A172 (cell line): ENCODE measurements at regions not wholly inside any gene's neighbourhood (a gene's known extent, or its start where the extent isn't known, plus 50 kb on each side); places are given as distances from the start of the nearest gene placed in this dataset.
"Not testable (repeated sequence)": the region's sequence is repeated elsewhere in the genome, so short reads cannot be mapped to it uniquely, and the experiment has no call there.

ENCODE experiments used
- DNase-seq: peaks from one replicate; pipeline ENCODE4 v3.0.0-alpha.2; 2015; ENCODE audit warnings: low spot score

DNA sequence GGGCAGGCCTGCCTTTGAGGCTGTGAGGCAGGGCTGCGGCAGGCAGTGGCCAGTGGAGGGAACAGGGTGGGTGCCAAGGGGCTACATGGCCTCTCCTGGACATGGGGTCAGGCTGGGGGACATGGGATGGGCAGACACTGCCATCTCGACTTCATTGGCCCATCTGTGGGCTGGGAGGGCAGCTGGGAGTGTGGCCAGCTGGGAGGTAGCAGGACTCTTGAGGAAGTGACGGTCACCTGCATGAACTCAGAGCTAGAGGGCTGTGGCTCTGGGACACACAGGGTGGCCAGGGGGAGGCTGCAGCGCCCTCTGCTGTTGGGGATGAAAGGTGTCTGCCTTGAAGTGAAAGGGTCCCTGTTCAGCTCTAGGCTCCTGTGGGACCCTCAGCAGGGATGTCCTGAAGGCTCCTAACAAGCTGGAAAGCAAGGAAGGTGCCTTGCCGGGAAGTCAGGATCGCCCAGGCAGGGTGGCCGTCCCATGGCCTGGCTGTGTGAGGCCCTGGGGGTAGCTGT is 244.0 kb downstream of the ANKRD30B start:
- not testable (repeated sequence) for DNase-seq

DNA sequence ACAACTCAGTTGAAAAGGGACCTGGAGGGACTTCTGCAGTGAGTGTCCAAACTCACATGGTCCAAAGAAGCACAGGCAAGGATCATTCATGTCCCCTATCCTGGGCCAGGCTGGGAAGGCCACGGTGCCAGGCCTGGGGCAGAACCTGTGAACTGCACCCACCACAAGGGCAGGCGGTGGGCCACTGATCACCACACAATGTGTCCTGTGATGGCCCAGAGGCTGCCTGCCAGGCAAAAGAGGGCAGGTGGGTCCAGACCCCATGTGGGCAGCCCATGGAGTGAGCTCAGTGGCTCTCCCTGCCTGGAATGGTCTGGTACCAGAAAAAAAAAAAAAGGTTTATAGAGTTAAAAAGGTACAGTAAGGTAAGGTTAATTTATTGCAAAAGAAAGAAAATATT is 244.8 kb downstream of the ANKRD30B start:
- DNase-seq = not testable (repeated sequence)

DNA sequence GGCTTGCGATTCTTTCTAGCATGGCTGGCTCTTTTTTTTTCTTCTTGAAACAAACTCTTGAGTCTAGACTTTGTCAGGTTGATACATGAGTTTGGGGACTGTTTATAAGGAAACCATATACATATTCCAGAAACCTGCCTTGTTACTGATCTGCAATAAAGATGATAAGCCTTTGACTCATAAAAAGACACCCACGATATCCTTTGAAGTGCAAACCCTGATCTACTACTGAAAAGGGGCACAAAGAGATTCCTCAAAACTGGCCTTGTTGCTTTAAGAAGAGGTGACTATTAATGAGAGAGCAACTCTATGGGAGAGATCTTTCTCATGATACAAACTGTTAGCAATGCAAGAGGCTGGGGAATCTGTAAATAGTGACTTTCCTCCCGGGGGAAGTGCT is 247.1 kb downstream of the ANKRD30B start:
- not testable (repeated sequence) for DNase-seq

DNA sequence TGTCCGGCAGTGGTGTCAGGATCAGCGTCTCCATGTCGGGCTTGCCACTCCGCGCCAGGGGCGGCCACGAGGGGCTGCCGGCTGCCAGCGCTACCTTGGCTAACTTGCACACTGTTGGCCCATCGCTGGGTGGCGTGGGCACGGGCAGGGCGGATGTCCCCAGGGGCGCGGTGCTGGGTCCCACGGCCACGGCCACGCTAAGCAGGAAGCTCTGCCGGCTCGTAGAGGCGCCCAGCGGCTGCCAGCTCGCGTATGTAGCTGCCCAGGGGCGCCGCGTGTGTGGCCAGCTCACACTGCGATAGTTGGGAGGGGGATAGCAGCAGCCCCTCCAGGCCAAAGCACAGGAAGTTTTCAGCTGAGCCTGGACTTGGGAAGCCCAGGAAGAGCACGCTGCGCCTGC is 249.4 kb downstream of the ANKRD30B start:
- DNase-seq = no peak

DNA sequence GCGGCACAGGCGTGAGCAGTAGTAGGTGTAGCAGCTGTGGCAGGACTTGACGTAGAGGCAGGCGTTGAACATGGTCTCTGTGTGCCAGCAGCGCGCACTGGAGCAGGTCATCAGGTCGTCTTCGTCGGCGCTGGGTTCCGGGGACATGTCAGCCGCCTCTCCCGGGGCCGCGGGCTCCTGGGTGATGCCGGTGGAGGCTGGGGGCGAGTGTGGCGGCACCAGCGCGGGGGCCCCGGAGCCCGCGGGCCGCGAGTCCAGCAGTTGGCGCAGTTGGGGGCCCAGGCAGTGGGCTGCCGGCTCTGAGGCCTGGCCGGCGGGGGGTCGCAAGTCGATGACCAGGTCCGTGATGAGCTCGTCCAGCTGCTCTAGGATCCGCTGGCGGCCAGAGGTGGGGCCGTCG is 249.9 kb downstream of the ANKRD30B start:
- DNase-seq = not testable (repeated sequence)

DNA sequence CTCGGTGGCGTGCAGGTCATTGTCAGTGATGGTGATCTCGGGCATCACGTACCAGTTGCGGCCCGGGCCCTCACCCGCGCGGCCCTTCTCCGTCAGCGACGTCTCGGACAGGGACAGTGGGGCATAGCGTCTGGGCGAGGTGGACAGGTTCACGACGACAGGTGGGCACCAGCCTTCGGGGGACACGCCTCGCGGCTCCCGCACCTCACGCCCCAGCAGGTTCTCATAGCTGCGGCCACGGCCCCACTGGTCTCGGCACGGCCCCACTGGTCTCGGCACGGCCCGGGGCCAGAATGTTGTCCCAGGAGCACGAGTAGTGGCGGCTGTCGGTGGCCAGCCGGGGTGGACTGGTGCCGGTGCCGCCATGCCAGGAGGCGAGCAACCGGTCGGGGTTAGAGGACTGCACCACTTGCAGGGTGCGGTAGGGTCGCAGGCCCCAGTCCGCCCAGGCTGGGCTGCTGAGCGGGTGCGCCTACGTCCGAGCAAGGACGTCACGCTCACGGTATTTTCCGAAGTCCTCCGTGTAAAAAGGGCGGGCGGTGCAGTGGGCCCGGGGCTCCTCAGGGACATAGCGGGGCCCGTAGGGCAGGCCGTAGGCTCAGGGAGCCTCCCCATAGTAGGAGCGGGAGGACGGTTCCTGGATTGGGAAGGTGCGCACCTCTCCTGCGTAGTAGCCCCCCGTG is 250.5 kb downstream of the ANKRD30B start:
- DNase-seq = not testable (repeated sequence)

DNA sequence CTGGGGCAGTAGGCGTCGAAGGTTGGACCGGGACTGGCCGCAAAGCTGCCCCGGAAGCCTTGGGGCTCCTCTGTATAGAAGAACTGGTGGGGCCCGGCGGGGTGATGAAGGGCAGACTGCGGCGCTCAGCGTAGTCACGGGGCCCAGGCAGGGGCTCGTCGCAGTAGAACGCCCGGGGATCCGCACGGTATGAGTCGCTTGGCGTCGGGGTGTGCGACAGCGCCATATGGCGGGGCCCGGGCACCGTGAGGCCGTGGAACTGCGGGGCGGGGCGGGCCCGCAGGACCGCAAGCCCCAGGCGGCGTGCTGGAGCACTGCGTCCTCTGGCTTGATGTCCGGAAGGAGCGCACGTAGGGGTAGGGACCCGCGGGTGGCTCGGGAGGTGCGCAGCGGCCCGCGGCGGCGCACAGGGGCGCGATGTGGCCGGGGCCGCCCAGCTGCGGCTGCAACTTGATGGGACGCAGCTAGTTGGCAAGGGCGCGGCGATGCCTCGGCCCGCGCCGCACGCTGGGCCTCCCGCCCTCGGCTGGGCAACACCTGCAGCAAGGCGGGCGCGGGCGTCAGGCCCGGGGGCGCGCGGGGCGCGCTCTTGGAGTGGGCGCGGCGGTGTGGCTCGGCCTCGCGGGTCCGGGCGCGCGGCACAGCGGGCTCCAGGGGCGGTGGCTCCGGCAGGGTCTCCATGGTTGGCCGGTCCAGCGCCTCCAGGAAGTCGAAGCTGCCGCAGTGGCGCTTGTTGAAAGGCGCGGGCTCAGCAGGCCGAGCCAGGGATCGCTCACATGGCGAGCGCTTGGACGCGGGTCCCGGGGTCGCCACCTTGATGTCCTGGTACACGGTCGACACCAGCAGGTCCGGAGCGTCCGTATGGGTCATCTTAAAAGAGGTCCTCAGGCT is 251.4 kb downstream of the ANKRD30B start:
- DNase-seq = no peak

DNA sequence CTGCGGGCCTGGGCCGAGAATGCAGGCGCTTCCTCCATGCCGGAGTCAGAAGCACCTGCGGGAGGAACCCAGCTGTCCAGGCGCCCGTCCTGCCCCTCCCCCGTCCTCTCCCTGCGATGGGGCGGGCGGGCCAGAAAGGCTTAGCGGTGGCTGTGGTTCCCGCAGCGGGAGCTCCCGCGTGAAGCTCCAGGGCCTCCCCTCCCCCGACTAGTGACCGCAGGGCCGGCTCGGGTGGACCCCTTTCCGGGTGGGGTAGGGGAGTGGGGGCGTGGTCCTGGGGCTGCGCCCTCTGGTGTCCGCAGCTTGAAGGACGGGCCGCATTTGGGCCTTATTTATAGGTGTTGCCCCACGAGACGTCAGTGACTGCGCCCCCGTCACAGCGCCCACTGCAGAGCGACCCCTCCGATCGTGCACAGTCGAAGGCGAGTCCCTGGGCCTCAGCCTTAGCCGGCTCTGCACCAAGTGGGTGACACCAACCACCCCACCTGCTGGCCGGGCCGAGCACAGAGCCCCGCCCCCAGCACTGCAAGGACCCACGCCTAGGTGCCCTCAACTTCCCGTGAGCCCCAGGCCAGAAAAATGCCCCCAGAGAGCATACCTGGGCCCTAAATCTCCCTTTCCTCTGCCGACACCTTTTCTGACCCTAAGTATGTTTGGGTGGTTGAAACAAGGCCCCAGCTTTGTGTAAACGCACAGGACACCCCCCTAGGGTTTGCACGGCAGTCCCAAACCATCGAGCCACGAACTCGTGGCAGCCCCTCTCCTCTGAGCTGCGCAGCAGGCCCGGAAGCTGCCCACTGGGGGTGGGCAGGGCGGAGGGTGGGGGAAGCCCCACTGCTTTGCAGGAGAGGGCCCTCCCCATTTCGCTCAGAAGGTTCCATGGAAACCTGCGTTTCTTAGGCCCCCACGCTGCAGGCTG is 252.4 kb downstream of the ANKRD30B start:
- DNase-seq = not testable (repeated sequence)

DNA sequence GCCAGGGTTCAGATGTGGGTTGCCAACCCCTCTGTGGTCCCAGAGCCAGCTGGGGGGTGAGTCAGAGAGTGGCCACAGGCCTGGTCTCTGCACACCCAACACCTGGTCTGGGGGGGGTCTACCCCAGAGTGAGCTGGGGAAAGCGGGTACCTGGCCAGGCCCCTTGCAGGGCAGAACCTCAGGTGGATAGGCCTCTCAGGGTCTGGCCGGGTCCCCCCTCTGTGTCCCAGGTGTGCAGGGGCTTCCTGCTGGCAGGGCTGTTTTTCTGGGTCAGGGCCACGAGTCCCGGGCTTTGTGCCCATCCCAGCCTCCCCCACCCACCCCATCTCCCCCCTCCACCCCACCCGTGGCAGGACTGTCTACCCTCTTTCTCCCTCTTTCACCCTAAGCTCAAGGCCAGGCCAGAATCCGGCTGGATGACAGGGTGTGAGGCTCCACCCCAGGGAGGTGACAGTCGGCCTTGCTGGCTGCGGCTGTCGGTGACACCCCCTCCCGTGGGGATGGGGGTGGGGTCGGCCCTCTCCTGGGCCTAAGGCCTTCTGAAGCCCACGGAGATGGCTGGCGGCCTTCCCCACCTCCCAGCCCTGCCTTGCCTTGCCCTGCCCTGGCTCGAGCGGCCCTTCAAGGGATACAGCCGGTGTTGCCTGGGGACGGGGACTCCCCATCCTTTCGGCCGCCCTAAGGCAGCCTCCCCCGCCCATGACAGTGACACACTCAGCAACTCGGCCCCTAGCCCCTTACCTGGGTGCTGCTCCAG is 253.2 kb downstream of the ANKRD30B start:
- DNase-seq = not testable (repeated sequence)

DNA sequence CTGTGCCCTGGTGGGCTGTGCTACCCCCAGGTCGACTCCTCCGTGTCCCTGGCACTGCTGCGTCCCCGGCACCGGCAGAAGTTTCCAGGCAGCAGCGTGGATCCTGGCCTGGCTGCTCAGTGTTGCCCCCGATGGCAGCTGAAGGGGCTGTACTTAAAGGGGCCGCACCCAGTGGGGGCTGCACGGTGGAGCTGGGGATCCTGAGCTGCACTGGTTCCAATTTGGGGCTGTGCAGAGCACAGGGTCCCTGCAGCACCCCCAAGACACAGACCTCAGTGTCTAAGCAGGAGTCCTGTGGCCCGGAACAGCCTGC is 253.8 kb downstream of the ANKRD30B start:
- not testable (repeated sequence) for DNase-seq

DNA sequence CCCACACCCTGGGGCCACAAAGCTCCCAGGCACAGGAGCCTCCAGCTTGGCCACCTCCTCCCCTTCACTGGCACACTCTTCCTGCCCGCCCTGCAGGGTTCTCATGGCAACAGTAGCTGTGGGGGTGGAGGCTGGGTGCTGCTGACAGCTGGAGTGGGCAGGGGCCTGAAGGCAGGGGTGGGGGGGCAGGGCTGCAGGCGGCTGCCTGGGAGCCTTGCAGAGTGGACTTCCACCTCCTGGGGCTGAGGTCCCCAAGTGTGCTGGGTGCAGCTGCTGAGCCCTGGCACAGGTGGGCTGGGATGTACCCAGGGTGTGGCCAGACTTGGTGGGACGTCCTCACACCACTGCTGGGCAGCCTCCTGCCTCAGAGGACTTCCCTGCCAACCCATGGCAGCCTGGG is 254.8 kb downstream of the ANKRD30B start:
- not testable (repeated sequence) for DNase-seq

DNA sequence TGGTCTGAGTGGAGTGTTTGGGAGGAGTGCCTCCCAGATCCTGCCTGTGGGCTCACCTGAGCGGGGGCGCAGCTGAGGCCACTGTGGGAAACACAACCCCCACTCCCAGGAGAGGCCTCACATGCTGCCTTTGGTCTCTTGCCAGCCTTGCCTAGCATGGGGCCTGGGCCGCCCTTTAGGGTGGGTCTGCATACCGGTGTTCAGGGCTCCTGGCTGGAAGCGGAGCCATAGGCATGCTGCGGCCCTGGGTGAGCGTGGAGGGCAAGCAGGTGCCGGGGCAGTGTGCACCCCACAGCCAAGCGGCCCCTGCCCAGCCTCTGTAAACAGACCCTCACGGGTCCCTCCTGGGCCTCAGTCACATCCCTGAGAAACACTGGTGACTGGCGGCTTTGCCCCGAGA is 255.3 kb downstream of the ANKRD30B start:
- DNase-seq = not testable (repeated sequence)

DNA sequence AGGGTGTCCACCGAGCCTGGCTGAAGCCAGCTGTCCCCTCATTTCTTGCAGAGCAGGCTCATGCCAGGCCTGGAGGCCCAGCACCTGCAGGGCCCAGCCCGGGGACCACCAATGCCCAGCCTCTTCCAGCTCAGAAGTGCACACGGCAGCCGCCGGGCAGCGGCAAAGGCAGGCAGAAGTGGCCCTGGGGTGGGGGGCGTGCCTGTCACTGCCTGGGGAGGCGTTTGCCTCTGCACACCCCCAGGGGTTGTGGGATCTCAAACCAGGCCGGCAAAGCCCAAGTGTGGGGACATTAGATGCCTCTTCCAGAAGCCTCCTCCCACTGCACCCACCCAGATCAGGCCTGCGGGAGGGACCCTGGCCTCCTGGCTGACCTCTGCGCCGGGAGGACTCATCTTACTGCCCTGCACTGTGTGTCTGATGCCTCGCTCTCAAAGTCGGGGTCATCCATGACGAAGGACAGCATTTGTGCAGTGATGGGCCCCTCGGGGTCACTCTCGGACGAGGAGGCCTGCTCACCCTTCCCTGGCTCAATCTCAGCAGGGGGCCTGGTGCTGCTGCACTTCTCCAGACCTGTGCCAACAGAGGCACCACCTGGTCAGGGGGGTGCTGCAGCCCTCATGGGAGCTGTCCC is 255.8 kb downstream of the ANKRD30B start:
- not testable (repeated sequence) for DNase-seq

DNA sequence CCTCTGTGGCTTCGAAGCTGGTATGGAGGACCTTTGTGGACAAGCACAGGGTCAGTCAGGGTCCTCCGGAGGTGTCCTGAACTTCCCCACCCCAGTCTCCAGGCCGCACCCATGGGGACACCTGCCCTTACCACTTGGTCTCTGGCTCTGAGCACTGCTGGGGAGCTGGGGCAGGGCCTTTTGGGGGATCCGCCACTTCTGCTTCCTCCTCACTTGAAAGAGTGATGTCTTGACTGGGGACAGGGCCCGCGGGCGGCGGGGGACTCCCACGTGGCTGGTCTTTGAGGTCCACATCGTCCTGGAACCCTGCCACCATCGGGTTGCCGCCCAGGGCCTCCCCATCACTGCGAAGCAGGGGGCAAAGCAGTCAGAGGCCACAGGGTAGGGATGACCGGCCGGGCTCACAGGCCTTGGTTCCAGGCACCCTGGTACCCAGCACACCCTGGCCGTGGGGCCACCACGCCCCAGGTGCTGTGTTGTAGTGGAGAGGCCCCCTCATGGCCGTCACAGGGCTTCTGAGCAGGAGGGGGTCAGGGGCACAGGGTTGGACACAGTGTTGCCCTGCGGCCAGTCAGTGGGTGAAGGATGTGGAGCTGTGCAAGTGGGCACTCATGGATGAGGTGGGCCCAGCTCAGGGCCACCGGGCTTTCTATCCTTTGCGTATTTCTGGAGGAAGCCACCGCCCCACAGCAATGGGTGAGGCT is 256.4 kb downstream of the ANKRD30B start:
- DNase-seq = not testable (repeated sequence)

DNA sequence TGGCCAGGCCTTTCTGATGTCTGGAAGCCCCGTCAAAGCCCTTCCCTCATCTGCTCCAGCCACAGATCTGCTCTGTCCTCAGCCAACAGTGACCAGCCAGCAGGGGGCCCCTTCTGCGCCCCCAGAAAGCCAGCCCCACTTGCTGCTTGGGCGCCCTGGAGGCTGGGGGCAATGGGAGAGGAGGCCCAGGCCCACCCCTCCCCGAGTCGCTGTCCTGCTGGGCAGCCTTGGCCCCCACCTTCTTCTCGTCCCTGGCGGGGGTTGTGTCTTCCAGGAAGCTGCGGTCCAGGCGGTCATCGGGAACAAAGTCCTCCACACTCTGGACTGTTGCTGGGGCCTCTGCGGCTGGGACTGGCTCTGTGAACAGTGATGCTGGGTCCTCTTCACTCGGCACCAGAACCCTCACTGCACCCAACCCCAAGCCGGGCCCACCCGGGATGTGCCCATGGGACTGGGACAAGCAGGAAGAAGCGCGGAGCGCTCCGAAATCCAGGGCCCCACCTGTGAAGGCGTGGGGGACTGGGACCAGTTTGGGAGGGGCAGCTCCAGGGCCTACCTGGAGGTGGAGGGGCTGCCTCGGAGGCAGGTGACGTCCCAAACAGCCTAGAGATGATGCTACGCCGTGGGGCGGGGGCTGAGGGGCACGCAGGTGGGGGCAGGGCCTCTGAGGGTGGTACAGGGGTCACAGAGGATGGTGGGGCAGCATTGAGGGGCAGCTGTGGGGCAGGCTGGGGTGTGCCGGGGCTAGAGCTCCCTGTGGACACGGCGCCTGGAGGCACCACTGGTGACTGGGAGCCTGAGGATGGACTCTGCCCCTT is 257.6 kb downstream of the ANKRD30B start:
- DNase-seq = no peak

DNA sequence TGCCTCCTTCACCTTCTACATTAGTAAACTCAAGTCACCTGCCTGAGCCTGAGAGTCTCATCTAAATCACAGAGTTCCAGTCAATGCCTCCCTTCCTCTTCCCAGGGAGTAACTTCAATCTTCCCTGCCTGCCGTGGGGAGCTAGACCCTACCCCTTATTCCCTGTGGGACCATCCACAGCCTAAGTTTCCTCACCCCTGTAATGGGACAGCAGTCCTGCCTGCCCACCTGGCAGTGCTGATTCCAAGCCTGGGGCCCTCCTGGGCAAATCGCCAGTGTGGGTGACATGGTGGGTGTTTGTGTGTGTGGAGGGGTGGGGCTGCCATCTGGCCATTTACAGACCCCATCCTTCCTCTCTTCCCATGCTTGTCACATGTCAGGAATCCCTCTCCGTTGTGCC is 258.6 kb downstream of the ANKRD30B start:
- not testable (repeated sequence) for DNase-seq

DNA sequence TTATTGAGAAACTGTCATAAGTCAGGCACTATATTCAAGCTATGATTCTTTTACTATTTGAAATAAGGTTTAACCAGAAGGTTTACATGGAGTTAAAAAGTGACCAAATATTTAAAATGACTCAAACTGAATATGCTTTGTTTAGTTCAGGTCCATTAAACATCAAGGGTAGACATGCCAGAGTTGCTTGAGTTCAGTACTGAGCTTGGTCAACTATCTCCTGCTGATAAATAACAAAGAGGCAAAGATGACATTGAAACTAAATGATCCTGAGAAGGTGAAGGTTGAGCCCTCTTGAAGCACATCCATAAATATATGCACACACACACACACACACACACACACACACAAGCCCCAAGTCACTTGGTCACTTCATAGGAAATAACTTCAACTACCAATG is 278.1 kb downstream of the ANKRD30B start:
- not testable (repeated sequence) for DNase-seq

DNA sequence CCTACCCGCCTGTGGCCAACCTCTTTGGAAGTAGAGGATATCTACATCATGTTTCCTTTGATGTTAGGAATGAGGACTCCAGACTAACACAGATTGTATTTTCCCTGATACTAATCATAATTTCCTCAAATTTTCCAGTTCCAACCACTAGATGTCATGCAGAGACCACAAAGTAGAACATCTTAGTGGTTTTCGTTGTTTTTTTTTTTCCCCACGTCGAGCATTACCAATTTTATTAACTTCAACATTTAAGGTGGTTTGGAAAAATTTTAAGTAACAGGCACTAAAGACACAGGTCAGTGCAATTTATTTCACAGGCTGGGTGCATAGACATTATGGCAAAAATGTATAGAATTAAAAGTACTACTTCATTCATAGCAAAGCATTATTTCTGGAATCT is 280.1 kb downstream of the ANKRD30B start:
- DNase-seq = not testable (repeated sequence)

DNA sequence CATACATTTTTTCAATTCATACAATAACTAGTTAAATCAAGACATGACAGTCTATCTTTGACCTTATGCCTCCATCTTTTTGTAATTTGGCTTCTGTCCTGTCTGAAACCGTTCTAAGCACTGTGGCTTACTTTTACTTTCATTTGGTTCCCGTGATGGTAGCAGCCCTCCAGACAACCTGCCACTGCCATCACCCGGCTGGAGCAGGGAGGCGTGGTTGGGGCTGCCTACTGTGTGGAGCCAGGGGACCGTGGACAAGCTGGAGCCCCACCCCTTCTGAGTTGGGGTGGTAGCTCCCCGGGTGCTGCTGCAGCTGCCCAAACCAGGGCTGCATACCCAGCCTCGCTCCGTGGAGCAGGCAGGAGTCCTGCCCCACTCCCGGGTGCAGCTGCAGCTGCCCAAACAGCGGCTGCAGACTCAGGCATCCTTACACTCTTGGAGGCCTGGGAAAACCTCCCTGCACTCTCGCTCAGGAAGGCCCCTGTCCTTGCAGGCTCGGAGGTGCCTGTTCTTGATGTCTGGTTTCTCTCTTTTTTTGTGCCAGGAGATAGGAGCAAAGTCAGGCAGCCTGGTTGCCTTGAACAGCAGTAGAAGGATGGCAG is 312.4 kb downstream of the ANKRD30B start:
- DNase-seq = not testable (repeated sequence)
